ENCODE measurements at regions not wholly inside any gene's neighbourhood (a gene's known extent, or its start where the extent isn't known, plus 50 kb on each side); places are given as distances from the start of the nearest gene placed in this dataset.

GRCh38 chr4:14329228-14329627, 673.1 kb upstream of the CPEB2 start:
- H3K23ac ChIP-seq (ENCODE audit: insufficient read length, low read depth, low read length), result no peak overlapping the region
- H3K27me3 ChIP-seq (ENCODE audit: insufficient read depth, low read length), result no peaks in the 10 kb centered on the region
- no peak overlapping the region for H3K4me2 ChIP-seq (ENCODE audit: insufficient read depth, insufficient read length, low read length)
- no peak overlapping the region for H4K5ac ChIP-seq (ENCODE audit: insufficient read length, low read depth, low read length)
- no peak overlapping the region for H2BK20ac ChIP-seq (ENCODE audit: low read depth, low read length, poor library complexity, severe bottlenecking)
- H3K14ac ChIP-seq (ENCODE audit: insufficient read depth, low read length), result no peak overlapping the region
- H3K27ac Mint-ChIP-seq, result no peak overlapping the region
- no peaks in the 10 kb centered on the region for H3K79me1 ChIP-seq (ENCODE audit: insufficient read depth, low read depth, low read length, poor library complexity, severe bottlenecking)
- H2AFZ ChIP-seq (ENCODE audit: low read length), result peak overlapping the region; percentile 14
- H3K27ac ChIP-seq (ENCODE audit: insufficient read length, low read depth, low read length), result no peak overlapping the region
- no peak overlapping the region for H4K91ac ChIP-seq (ENCODE audit: insufficient read length, low read depth, low read length)
- no peak overlapping the region for H2BK5ac ChIP-seq (ENCODE audit: insufficient read length, low read length)
- no peaks in the 10 kb centered on the region for H3K9me3 ChIP-seq (ENCODE audit: control insufficient read depth, low read depth, low read length)
- H3K18ac ChIP-seq (ENCODE audit: insufficient read length, low read depth, low read length), result no peak overlapping the region
- no peaks in the 10 kb centered on the region for H3K27me3 Mint-ChIP-seq (ENCODE audit: low read depth)
- H2BK120ac ChIP-seq (ENCODE audit: low read depth, low read length, poor library complexity, severe bottlenecking), result no peak overlapping the region
- no peak overlapping the region for H3K9ac ChIP-seq (ENCODE audit: extremely low read depth, insufficient read length, low read length)
- H4K20me1 ChIP-seq (ENCODE audit: control insufficient read depth, insufficient read depth, insufficient read length), result no peaks in the 10 kb centered on the region
- H3K23me2 ChIP-seq (ENCODE audit: insufficient read length, low read depth, low read length, poor library complexity, severe bottlenecking), result no peaks in the 10 kb centered on the region
- no peak overlapping the region for H3K4me3 Mint-ChIP-seq
- no peaks in the 10 kb centered on the region for H3K79me2 ChIP-seq (ENCODE audit: insufficient read depth, low read length)
- no peak overlapping the region for H4K8ac ChIP-seq (replicated peaks; ENCODE audit: insufficient read length, low read depth, low read length)
- no peaks in the 10 kb centered on the region for H3K4me1 Mint-ChIP-seq
- TF ChIP-seq, protein P1, sequence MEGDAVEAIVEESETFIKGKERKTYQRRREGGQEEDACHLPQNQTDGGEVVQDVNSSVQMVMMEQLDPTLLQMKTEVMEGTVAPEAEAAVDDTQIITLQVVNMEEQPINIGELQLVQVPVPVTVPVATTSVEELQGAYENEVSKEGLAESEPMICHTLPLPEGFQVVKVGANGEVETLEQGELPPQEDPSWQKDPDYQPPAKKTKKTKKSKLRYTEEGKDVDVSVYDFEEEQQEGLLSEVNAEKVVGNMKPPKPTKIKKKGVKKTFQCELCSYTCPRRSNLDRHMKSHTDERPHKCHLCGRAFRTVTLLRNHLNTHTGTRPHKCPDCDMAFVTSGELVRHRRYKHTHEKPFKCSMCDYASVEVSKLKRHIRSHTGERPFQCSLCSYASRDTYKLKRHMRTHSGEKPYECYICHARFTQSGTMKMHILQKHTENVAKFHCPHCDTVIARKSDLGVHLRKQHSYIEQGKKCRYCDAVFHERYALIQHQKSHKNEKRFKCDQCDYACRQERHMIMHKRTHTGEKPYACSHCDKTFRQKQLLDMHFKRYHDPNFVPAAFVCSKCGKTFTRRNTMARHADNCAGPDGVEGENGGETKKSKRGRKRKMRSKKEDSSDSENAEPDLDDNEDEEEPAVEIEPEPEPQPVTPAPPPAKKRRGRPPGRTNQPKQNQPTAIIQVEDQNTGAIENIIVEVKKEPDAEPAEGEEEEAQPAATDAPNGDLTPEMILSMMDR (conservative IDR thresholded peaks at IDR 0.05), result no peak
- no peak overlapping the region for H3T11ph ChIP-seq (ENCODE audit: low read length)
- H3K56ac ChIP-seq (ENCODE audit: insufficient read length, low read depth, low read length), result no peak overlapping the region
- peaks cover 3 to 8% of the 10 kb centered on the region in 2 experiments; a peak in 4 of 5 replicates for H3K9me3 Mint-ChIP-seq
- H2BK12ac ChIP-seq (ENCODE audit: insufficient read length, low read depth, low read length), result no peak overlapping the region
- no peak overlapping the region for H2AK5ac ChIP-seq (ENCODE audit: insufficient read length, low read length)
- no peak overlapping the region for H2BK15ac ChIP-seq (ENCODE audit: low read depth, low read length)
- H3K36me3 Mint-ChIP-seq (ENCODE audit: insufficient read depth in 1 of 3, low read depth in 3 of 3), result peaks cover 0 to 3% (median 0%) of the 10 kb centered on the region in 3 experiments; a peak in 1 of 7 replicates
- H3K4ac ChIP-seq (ENCODE audit: low read depth, low read length), result no peak overlapping the region
- no CpG with 5 or more reads among the region's 1 CpG for WGBS (ENCODE audit: extremely low coverage, insufficient read length, low lambda C conversion rate)
- DNase-seq, result no peak
- no peaks in the 10 kb centered on the region for H3K4me1 ChIP-seq (ENCODE audit: insufficient read depth, low read length)

Measured in H9 (cell line).